ENCODE measurements at regions not wholly inside any gene's neighbourhood (a gene's known extent, or its start where the extent isn't known, plus 50 kb on each side); places are given as distances from the start of the nearest gene placed in this dataset.

- TF ChIP-seq, protein P1, sequence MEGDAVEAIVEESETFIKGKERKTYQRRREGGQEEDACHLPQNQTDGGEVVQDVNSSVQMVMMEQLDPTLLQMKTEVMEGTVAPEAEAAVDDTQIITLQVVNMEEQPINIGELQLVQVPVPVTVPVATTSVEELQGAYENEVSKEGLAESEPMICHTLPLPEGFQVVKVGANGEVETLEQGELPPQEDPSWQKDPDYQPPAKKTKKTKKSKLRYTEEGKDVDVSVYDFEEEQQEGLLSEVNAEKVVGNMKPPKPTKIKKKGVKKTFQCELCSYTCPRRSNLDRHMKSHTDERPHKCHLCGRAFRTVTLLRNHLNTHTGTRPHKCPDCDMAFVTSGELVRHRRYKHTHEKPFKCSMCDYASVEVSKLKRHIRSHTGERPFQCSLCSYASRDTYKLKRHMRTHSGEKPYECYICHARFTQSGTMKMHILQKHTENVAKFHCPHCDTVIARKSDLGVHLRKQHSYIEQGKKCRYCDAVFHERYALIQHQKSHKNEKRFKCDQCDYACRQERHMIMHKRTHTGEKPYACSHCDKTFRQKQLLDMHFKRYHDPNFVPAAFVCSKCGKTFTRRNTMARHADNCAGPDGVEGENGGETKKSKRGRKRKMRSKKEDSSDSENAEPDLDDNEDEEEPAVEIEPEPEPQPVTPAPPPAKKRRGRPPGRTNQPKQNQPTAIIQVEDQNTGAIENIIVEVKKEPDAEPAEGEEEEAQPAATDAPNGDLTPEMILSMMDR (IDR thresholded peaks at IDR 0.05): no peak
- TF ChIP-seq POLR2A (IDR thresholded peaks at IDR 0.05): no peak
Observed at GRCh38 chr2:226078666-226079065, 679.2 kb downstream of the NYAP2 start.
